Loucy (cell line): ENCODE measurements at regions not wholly inside any gene's neighbourhood (a gene's known extent, or its start where the extent isn't known, plus 50 kb on each side); places are given as distances from the start of the nearest gene placed in this dataset.

ENCODE experiments used
- H2AFZ ChIP-seq: fragments of 200-600 bp; sonication (generic); 2 replicates; pipeline ENCODE4 v1.6.0; 2016; ENCODE audit warnings: antibody characterized with exemption, mild to moderate bottlenecking, low read length, moderate library complexity
- H3F3A ChIP-seq: fragments of 200-600 bp; 2 replicates; pipeline ENCODE4 v1.6.0; 2016; ENCODE audit warnings: antibody characterized with exemption, low read depth, mild to moderate bottlenecking
- H3K27me3 ChIP-seq: fragments of 200-600 bp; sonication (generic); 2 replicates; pipeline ENCODE4 v1.6.1; 2014; ENCODE audit warnings: low read length, mild to moderate bottlenecking; ENCODE audit not compliant: insufficient read depth, poor library complexity, severe bottlenecking
- H3K36me3 ChIP-seq: fragments of 200-600 bp; sonication (generic); 2 replicates; pipeline ENCODE4 v1.6.1; 2016; ENCODE audit warnings: low read length; ENCODE audit not compliant: insufficient read depth
- H3K4me1 ChIP-seq: fragments of 200-600 bp; sonication (generic); 2 replicates; pipeline ENCODE4 v1.5.1; 2014; ENCODE audit warnings: low read length, mild to moderate bottlenecking; ENCODE audit not compliant: insufficient read depth, poor library complexity, severe bottlenecking
- H3K4me2 ChIP-seq: fragments of 200-600 bp; sonication (generic); 2 replicates; pipeline ENCODE4 v1.6.0; 2014; ENCODE audit warnings: antibody characterized with exemption, low read length, low read depth, mild to moderate bottlenecking; ENCODE audit not compliant: poor library complexity, severe bottlenecking
- H3K4me3 ChIP-seq: fragments of 200-600 bp; sonication (generic); 2 replicates; pipeline ENCODE4 v1.5.1; 2014; ENCODE audit warnings: low read length, mild to moderate bottlenecking, mixed read lengths; ENCODE audit not compliant: poor library complexity, severe bottlenecking
- H3K79me2 ChIP-seq: fragments of 200-600 bp; sonication (generic); 2 replicates; pipeline ENCODE4 v1.6.1; 2014; ENCODE audit warnings: low read length; ENCODE audit not compliant: insufficient read depth
- H3K9ac ChIP-seq: fragments of 200-600 bp; sonication (generic); 2 replicates; pipeline ENCODE4 v1.6.0; 2014; ENCODE audit warnings: mild to moderate bottlenecking, low read depth, low read length, moderate library complexity; ENCODE audit not compliant: poor library complexity, severe bottlenecking
- H3K9me2 ChIP-seq: fragments of 200-600 bp; sonication (generic); replicated peaks from 2 replicates; pipeline ENCODE4 v1.6.1; 2016; ENCODE audit warnings: low read depth, low read length, mixed read lengths
- H3K9me3 ChIP-seq: fragments of 200-600 bp; sonication (generic); 2 replicates; pipeline ENCODE4 v1.6.1; 2014; ENCODE audit warnings: mild to moderate bottlenecking, antibody characterized with exemption, low read length, low read depth; ENCODE audit not compliant: insufficient read depth
- H4K20me1 ChIP-seq: fragments of 200-600 bp; sonication (generic); 2 replicates; pipeline ENCODE4 v1.6.0; 2014; ENCODE audit warnings: antibody characterized with exemption, low read length, mild to moderate bottlenecking; ENCODE audit not compliant: insufficient read depth, poor library complexity, severe bottlenecking
- EZH2phosphoT487 ChIP-seq: fragments of 200-600 bp; IDR thresholded peaks from 2 replicates; pipeline ENCODE4 v1.6.1; 2018; ENCODE audit warnings: antibody characterized with exemption, mild to moderate bottlenecking, moderate library complexity, borderline replicate concordance
- TF ChIP-seq, protein P1 (sequence below): fragments of 200-600 bp; sonication (generic); conservative IDR thresholded peaks from 2 replicates; pipeline ENCODE4 v1.5.1; 2014; ENCODE audit warnings: mild to moderate bottlenecking, antibody characterized with exemption, low read length

DNA sequence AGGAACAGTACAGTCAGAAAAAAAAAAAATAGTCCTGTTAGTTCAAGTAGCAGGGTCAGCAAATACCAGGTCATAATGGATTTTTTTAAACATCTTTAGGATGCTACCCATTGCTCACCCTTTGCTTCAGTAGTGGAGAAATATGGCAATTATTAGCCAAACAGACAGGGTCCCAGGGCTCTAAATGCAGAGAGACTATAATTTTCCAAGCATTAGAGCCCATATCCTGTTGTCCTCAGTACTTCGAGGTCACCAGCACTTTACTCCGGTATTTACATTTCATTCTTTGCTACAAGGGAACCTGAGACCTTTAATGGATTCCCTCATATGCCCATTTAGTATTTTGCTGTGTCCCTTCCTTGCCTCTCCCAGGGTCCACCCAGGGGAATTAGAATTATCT is 1562.9 kb upstream of the TENM3 start:
- Histone ChIP-seq H3K4me2 (no peak overlapping the region), H3K4me1 (no peaks in the 10 kb centered on the region), H3K9ac (no peak overlapping the region), H3F3A (no peaks in the 10 kb centered on the region), H2AFZ (no peak overlapping the region), H4K20me1 (no peaks in the 10 kb centered on the region), H3K9me3 (no peaks in the 10 kb centered on the region), H3K79me2 (no peaks in the 10 kb centered on the region), H3K9me2 (no peaks in the 10 kb centered on the region), H3K4me3 (no peak overlapping the region), H3K27me3 (no peaks in the 10 kb centered on the region), H3K36me3 (no peaks in the 10 kb centered on the region)
- TF ChIP-seq EZH2phosphoT487: no peak
- TF ChIP-seq, protein P1, sequence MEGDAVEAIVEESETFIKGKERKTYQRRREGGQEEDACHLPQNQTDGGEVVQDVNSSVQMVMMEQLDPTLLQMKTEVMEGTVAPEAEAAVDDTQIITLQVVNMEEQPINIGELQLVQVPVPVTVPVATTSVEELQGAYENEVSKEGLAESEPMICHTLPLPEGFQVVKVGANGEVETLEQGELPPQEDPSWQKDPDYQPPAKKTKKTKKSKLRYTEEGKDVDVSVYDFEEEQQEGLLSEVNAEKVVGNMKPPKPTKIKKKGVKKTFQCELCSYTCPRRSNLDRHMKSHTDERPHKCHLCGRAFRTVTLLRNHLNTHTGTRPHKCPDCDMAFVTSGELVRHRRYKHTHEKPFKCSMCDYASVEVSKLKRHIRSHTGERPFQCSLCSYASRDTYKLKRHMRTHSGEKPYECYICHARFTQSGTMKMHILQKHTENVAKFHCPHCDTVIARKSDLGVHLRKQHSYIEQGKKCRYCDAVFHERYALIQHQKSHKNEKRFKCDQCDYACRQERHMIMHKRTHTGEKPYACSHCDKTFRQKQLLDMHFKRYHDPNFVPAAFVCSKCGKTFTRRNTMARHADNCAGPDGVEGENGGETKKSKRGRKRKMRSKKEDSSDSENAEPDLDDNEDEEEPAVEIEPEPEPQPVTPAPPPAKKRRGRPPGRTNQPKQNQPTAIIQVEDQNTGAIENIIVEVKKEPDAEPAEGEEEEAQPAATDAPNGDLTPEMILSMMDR: no peak

DNA sequence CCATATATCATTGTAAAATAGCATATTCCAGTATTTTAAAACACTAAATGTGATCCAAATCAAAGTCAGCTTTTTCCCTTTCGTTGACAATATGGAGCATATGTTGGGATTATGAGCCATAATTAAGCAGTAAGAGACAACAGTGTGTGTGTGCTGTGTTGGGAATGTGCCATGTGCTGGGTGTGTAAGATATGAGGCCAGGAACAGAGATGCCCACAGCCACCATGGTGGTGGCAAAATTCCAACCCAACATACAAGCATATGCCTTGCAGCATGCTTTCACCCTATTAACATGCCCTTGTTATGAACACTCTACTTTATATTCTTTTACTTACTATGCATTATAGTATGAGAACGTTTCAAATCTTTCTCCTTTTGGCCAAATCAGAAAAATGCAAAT is 1560.4 kb upstream of the TENM3 start:
- H3K9ac ChIP-seq: no peak overlapping the region
- no peaks in the 10 kb centered on the region for H4K20me1 ChIP-seq

DNA sequence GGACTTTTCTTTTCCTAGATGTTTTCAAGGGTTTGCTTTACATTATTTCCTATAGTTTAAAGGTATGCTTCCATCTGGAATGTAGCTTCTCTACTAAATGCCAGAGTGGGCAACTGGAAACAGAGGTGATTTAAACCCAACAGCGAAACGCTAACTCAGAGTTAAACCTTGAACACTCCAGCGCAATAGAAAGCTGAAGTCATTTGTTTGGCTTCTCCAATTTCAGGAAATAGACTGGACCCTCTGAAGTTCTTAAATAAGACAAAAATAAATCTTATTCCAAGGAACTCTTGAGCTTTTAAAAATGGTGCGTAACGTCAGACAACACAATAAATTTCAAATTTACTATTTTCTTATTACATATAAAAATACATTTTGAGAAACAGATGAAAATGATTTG is 1560.0 kb upstream of the TENM3 start:
- Histone ChIP-seq H3K9me3 (no peaks in the 10 kb centered on the region), H3K27me3 (no peaks in the 10 kb centered on the region), H3K79me2 (no peaks in the 10 kb centered on the region), H3K9me2 (no peaks in the 10 kb centered on the region), H3F3A (no peaks in the 10 kb centered on the region), H3K4me3 (no peak overlapping the region), H3K36me3 (no peaks in the 10 kb centered on the region), H2AFZ (no peak overlapping the region), H3K4me1 (no peaks in the 10 kb centered on the region), H3K4me2 (no peak overlapping the region), H4K20me1 (no peaks in the 10 kb centered on the region), H3K9ac (no peak overlapping the region)
- TF ChIP-seq EZH2phosphoT487: no peak

More for the DNA sequence above, 1560.4 kb upstream of the TENM3 start:
- Histone ChIP-seq H3K36me3 (no peaks in the 10 kb centered on the region), H3K9me3 (no peaks in the 10 kb centered on the region), H3F3A (no peaks in the 10 kb centered on the region), H3K4me2 (no peak overlapping the region), H3K27me3 (no peaks in the 10 kb centered on the region), H2AFZ (no peak overlapping the region), H3K4me1 (no peaks in the 10 kb centered on the region), H3K9me2 (no peaks in the 10 kb centered on the region), H3K79me2 (no peaks in the 10 kb centered on the region), H3K4me3 (no peak overlapping the region)
- TF ChIP-seq, protein P1: no peak
- no peak for TF ChIP-seq EZH2phosphoT487

DNA sequence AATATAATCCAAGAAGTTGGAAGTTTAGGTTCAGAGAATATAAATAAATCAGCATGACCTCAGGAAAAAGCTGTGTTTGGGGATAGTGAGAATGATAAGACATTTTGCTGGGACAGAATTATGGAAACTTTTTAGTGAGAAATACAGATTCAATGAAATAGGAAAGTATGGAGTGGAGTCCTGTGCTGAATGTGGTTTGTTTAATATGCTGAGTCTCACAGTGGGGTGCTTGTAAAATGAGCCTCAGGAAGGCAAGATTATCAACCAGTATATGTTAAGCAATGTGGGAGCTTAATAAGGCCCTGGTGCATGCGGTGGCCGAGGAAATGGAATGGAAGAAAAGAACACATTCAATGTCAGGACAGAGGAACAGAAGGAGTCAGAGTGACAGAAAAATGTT is 1554.7 kb upstream of the TENM3 start:
- H3K36me3 ChIP-seq: no peaks in the 10 kb centered on the region
- no peak overlapping the region for H3K9ac ChIP-seq
- H4K20me1 ChIP-seq: no peaks in the 10 kb centered on the region
- H3K9me3 ChIP-seq: no peaks in the 10 kb centered on the region
- H3K27me3 ChIP-seq: no peaks in the 10 kb centered on the region
- TF ChIP-seq EZH2phosphoT487: no peak
- TF ChIP-seq, protein P1: no peak
- no peak overlapping the region for H3K4me3 ChIP-seq
- H3K79me2 ChIP-seq: no peaks in the 10 kb centered on the region
- no peaks in the 10 kb centered on the region for H3K4me1 ChIP-seq
- H2AFZ ChIP-seq: no peak overlapping the region
- H3K4me2 ChIP-seq: no peak overlapping the region
- H3F3A ChIP-seq: no peaks in the 10 kb centered on the region
- H3K9me2 ChIP-seq: no peaks in the 10 kb centered on the region
